ENCODE measurements at regions not wholly inside any gene's neighbourhood (a gene's known extent, or its start where the extent isn't known, plus 50 kb on each side); places are given as distances from the start of the nearest gene placed in this dataset.

GRCh38 chr7:106419455-106420182 lies 134.8 kb upstream of the NAMPT start:
- DNase-seq (ENCODE audit: low read depth in 2 of 2) = no peak

- no peak for DNase-seq (ENCODE audit: low read depth in 2 of 2)
Measured at GRCh38 chr7:106418526-106418925, 133.7 kb upstream of the NAMPT start.

GRCh38 chr7:106418094-106418493 lies 133.3 kb upstream of the NAMPT start:
- DNase-seq (ENCODE audit: low read depth in 2 of 2) = no peak

- DNase-seq (ENCODE audit: low read depth in 2 of 2) = no peak
Measured at GRCh38 chr7:106417273-106417902, 132.6 kb upstream of the NAMPT start.

- DNase-seq (ENCODE audit: low read depth in 2 of 2) = no peak
Measured at GRCh38 chr7:106416430-106416829, 131.6 kb upstream of the NAMPT start.

GRCh38 chr7:106415433-106415832 lies 130.7 kb upstream of the NAMPT start:
- DNase-seq (ENCODE audit: low read depth in 2 of 2) = no peak

- DNase-seq (ENCODE audit: low read depth in 2 of 2) = no peak
Measured at GRCh38 chr7:106413446-106413845, 128.7 kb upstream of the NAMPT start.

- DNase-seq (ENCODE audit: low read depth in 2 of 2) = no peak
Measured at GRCh38 chr7:106405697-106406141, 120.9 kb upstream of the NAMPT start.

- no peak for DNase-seq (ENCODE audit: low read depth in 2 of 2)
Measured at GRCh38 chr7:106402898-106403297, 118.1 kb upstream of the NAMPT start.

- DNase-seq (ENCODE audit: low read depth in 2 of 2) = no peak
Measured at GRCh38 chr7:106400923-106401322, 116.1 kb upstream of the NAMPT start.

- no peak for DNase-seq (ENCODE audit: low read depth in 2 of 2)
Measured at GRCh38 chr7:106398786-106399185, 114.0 kb upstream of the NAMPT start.

GRCh38 chr7:106397994-106398393 lies 113.2 kb upstream of the NAMPT start:
- DNase-seq (ENCODE audit: low read depth in 2 of 2) = no peak

GRCh38 chr7:106394526-106394925 lies 109.7 kb upstream of the NAMPT start:
- no peak for DNase-seq (ENCODE audit: low read depth in 2 of 2)

GRCh38 chr7:106393564-106394251 lies 108.9 kb upstream of the NAMPT start:
- no peak for DNase-seq (ENCODE audit: low read depth in 2 of 2)

- no peak for DNase-seq (ENCODE audit: low read depth in 2 of 2)
Measured at GRCh38 chr7:106392590-106392989, 107.8 kb upstream of the NAMPT start.

GRCh38 chr7:106392144-106392543 lies 107.4 kb upstream of the NAMPT start:
- no peak for DNase-seq (ENCODE audit: low read depth in 2 of 2)

- no peak for DNase-seq (ENCODE audit: low read depth in 2 of 2)
Measured at GRCh38 chr7:106386958-106387357, 102.2 kb upstream of the NAMPT start.

GRCh38 chr7:106384373-106384772 lies 99.6 kb upstream of the NAMPT start:
- DNase-seq (ENCODE audit: low read depth in 2 of 2) = no peak

GRCh38 chr7:106382929-106383328 lies 98.1 kb upstream of the NAMPT start:
- no peak for DNase-seq (ENCODE audit: low read depth in 2 of 2)

- DNase-seq (ENCODE audit: low read depth in 2 of 2) = no peak
Measured at GRCh38 chr7:106382129-106382528, 97.3 kb upstream of the NAMPT start.

- DNase-seq (ENCODE audit: low read depth in 2 of 2) = no peak
Measured at GRCh38 chr7:106381252-106381651, 96.5 kb upstream of the NAMPT start.

- no peak for DNase-seq (ENCODE audit: low read depth in 2 of 2)
Measured at GRCh38 chr7:106377847-106378361, 93.1 kb upstream of the NAMPT start.
